ENCODE measurements at regions not wholly inside any gene's neighbourhood (a gene's known extent, or its start where the extent isn't known, plus 50 kb on each side); places are given as distances from the start of the nearest gene placed in this dataset.

DNA sequence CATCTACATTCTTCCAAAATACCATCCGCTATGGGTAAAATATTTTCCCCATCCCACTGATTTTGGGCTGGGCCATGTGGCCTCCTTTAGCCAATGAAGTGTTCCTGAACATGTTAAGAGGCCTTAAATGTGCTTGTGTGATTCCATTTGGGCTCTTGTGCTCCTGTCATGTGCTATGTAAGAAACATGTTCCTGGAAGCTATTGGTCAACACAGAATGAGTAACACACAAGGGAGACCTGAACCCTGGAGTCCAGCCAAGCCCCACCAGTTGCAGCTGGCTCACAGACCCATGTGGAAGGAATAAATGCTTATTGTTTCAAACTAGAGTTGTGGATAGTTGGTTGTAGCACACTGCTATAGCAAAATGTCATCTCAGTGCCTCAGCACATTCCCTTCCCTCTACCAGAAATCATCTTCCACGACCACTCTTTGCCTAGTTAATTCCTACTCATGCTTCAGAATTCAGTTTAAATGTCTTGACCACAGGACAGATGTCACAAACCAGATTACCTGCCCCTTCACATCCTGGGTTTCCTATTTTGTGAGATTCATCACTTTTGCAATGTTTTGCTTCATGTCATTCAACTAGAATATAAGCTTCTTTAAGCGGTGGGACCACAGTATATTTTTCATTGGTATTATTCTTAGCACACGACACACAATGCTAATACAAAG, 217.3 kb upstream of the EEA1 start:
- H2AFZ ChIP-seq (ENCODE audit: low read length), result no peak overlapping the region
- H3K9me2 ChIP-seq (ENCODE audit: low read depth, low read length), result no peaks in the 10 kb centered on the region
- no peaks in the 10 kb centered on the region for H3K36me3 ChIP-seq (ENCODE audit: insufficient read depth, low read length)
- H3K27ac ChIP-seq (ENCODE audit: low read depth, low read length, poor library complexity, severe bottlenecking), result no peak overlapping the region
- H3K9ac ChIP-seq (ENCODE audit: low read length), result no peak overlapping the region
- no peak overlapping the region for H3K4me3 ChIP-seq (ENCODE audit: low read depth, low read length, poor library complexity, severe bottlenecking)
- no peaks in the 10 kb centered on the region for H3F3A ChIP-seq (ENCODE audit: insufficient read depth, low read length)
- no peaks in the 10 kb centered on the region for H3K9me3 ChIP-seq (ENCODE audit: low read length)
- no peaks in the 10 kb centered on the region for H3K4me1 ChIP-seq (ENCODE audit: insufficient read depth, low read length, severe bottlenecking)
- no peak for TF ChIP-seq EZH2 (IDR thresholded peaks at IDR 0.05; ENCODE audit: borderline replicate concordance, low read length)
- TF ChIP-seq, protein P1, sequence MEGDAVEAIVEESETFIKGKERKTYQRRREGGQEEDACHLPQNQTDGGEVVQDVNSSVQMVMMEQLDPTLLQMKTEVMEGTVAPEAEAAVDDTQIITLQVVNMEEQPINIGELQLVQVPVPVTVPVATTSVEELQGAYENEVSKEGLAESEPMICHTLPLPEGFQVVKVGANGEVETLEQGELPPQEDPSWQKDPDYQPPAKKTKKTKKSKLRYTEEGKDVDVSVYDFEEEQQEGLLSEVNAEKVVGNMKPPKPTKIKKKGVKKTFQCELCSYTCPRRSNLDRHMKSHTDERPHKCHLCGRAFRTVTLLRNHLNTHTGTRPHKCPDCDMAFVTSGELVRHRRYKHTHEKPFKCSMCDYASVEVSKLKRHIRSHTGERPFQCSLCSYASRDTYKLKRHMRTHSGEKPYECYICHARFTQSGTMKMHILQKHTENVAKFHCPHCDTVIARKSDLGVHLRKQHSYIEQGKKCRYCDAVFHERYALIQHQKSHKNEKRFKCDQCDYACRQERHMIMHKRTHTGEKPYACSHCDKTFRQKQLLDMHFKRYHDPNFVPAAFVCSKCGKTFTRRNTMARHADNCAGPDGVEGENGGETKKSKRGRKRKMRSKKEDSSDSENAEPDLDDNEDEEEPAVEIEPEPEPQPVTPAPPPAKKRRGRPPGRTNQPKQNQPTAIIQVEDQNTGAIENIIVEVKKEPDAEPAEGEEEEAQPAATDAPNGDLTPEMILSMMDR (IDR thresholded peaks at IDR 0.05; ENCODE audit: low read length), result no peak
- no peaks in the 10 kb centered on the region for H3K27me3 ChIP-seq (ENCODE audit: insufficient read depth, low read length)
- H3K4me2 ChIP-seq (ENCODE audit: low read length), result no peak overlapping the region
- no peaks in the 10 kb centered on the region for H4K20me1 ChIP-seq (ENCODE audit: insufficient read depth, low read length)
- H3K79me2 ChIP-seq (ENCODE audit: insufficient read depth, low read length), result no peaks in the 10 kb centered on the region

DNA sequence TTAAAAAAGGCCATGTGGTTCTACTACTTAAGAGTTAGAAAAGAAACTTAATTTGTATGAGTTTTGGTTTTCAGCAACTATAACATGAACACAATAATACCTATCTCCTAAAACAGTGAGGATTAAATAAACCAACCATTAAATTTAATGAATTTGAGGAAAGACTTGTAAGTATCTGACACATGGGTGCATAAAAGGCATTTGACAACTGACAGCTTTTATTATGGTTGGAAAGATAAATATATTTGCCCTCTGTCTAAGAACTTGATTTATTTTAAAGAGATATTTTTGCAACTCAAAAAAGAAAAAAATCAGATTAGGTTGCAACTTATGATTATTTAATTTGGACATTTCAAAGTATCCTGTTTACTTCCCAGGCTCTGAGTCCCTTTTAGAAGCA, 217.9 kb upstream of the EEA1 start:
- H3F3A ChIP-seq (ENCODE audit: insufficient read depth, low read length), result no peaks in the 10 kb centered on the region
- H3K27ac ChIP-seq (ENCODE audit: low read depth, low read length, poor library complexity, severe bottlenecking), result no peak overlapping the region
- H3K9me3 ChIP-seq (ENCODE audit: low read length), result no peaks in the 10 kb centered on the region
- H3K4me2 ChIP-seq (ENCODE audit: low read length), result no peak overlapping the region
- H3K36me3 ChIP-seq (ENCODE audit: insufficient read depth, low read length), result no peaks in the 10 kb centered on the region
- H2AFZ ChIP-seq (ENCODE audit: low read length), result no peak overlapping the region
- no peaks in the 10 kb centered on the region for H3K4me1 ChIP-seq (ENCODE audit: insufficient read depth, low read length, severe bottlenecking)
- no peaks in the 10 kb centered on the region for H4K20me1 ChIP-seq (ENCODE audit: insufficient read depth, low read length)
- no peak overlapping the region for H3K9ac ChIP-seq (ENCODE audit: low read length)
- TF ChIP-seq, protein P1 (IDR thresholded peaks at IDR 0.05; ENCODE audit: low read length), result no peak
- TF ChIP-seq EZH2 (IDR thresholded peaks at IDR 0.05; ENCODE audit: borderline replicate concordance, low read length), result no peak
- no peaks in the 10 kb centered on the region for H3K79me2 ChIP-seq (ENCODE audit: insufficient read depth, low read length)
- H3K27me3 ChIP-seq (ENCODE audit: insufficient read depth, low read length), result no peaks in the 10 kb centered on the region
- no peaks in the 10 kb centered on the region for H3K9me2 ChIP-seq (ENCODE audit: low read depth, low read length)
- H3K4me3 ChIP-seq (ENCODE audit: low read depth, low read length, poor library complexity, severe bottlenecking), result no peak overlapping the region

DNA sequence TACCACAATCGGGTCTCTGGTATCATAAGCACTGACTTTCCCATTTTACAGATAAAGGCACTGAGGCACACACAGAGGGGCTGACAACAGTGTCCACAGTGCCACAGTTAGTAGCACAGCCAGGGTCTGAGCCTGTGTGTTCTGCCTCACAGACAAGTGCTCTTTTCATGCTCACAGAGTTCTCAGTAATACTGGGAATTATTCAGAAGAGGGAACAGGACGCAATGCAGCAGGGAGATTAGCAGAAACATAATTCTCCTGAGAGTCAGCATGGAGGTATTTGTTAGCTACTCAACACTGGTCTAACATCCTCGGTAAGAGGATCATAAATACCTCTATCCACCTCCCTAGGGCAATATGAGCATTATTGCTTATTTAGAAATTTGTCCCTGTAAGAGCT, 219.3 kb upstream of the EEA1 start:
- Histone ChIP-seq H3K9me2 (ENCODE audit: low read depth, low read length) (no peaks in the 10 kb centered on the region), H3K9me3 (ENCODE audit: low read length) (no peaks in the 10 kb centered on the region), H3K4me1 (ENCODE audit: insufficient read depth, low read length, severe bottlenecking) (no peaks in the 10 kb centered on the region), H3K79me2 (ENCODE audit: insufficient read depth, low read length) (no peaks in the 10 kb centered on the region), H3K27me3 (ENCODE audit: insufficient read depth, low read length) (no peaks in the 10 kb centered on the region), H4K20me1 (ENCODE audit: insufficient read depth, low read length) (no peaks in the 10 kb centered on the region), H3K4me3 (ENCODE audit: low read depth, low read length, poor library complexity, severe bottlenecking) (no peak overlapping the region), H3K4me2 (ENCODE audit: low read length) (no peak overlapping the region), H3F3A (ENCODE audit: insufficient read depth, low read length) (no peaks in the 10 kb centered on the region), H3K27ac (ENCODE audit: low read depth, low read length, poor library complexity, severe bottlenecking) (no peak overlapping the region), H3K36me3 (ENCODE audit: insufficient read depth, low read length) (no peaks in the 10 kb centered on the region), H3K9ac (ENCODE audit: low read length) (no peak overlapping the region), H2AFZ (ENCODE audit: low read length) (no peak overlapping the region)
- TF ChIP-seq, protein P1 (IDR thresholded peaks at IDR 0.05; ENCODE audit: low read length), result no peak
- no peak for TF ChIP-seq EZH2 (IDR thresholded peaks at IDR 0.05; ENCODE audit: borderline replicate concordance, low read length)
